ENCODE measurements at regions not wholly inside any gene's neighbourhood (a gene's known extent, or its start where the extent isn't known, plus 50 kb on each side); places are given as distances from the start of the nearest gene placed in this dataset.

DNA sequence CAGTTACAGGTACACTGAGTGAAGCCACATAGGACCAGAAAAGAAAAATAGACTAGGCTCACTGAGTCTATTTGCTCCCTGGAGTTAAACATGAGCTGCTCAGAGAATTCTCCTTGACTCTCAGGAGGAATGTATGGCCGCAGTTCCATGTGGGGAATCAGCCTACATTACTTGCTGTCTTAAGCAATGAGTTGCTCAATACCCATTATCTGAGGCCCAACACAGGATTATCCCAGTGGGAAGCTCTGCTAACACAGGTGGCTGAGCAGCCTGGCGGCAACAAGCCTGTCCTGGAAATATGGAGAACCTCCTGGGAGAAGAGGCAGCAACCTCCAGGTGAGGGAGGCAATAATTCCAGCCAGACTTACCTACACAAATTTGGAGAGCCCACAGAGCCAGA lies 177.5 kb upstream of the NREP start:
- H3K4ac ChIP-seq (ENCODE audit: low read depth, low read length): no peak overlapping the region
- H3K9ac ChIP-seq (ENCODE audit: low read depth, low read length): no peak overlapping the region
- H2BK120ac ChIP-seq (ENCODE audit: low read depth, low read length): no peak overlapping the region
- POLR2A ChIA-PET (ENCODE audit: unreplicated experiment): no interaction called here
- H4K8ac ChIP-seq (ENCODE audit: low read depth in 2 of 2, low read length in 2 of 2): no peak overlapping the region
- ATAC-seq (ENCODE audit: low read depth) (no peak), DNase-seq (no peak)
- WGBS, 2 experiments (ENCODE audit: extremely low coverage in 2 of 2, insufficient read length in 1 of 2): no CpG with 5 or more reads among the region's 2 CpGs
- no peak overlapping the region for H4K5ac ChIP-seq (ENCODE audit: low read depth, low read length)
- H4K91ac ChIP-seq (ENCODE audit: insufficient read depth, low read depth, low read length): no peak overlapping the region
- H3K27ac ChIP-seq (ENCODE audit: insufficient read depth, low read length): no peak overlapping the region
- no peaks in the 10 kb centered on the region for H3K9me3 ChIP-seq (ENCODE audit: control insufficient read depth, insufficient read depth, low read length)
- 0 out of 4 replicates have a peak, but pooled peaks cover 0 to 3% of the 10 kb centered on the region in 2 experiments for H3K79me1 ChIP-seq (ENCODE audit: low read depth in 1 of 2, low read length in 2 of 2)
- H3K23ac ChIP-seq (ENCODE audit: low read depth, low read length): no peak overlapping the region
- H3K4me1 ChIP-seq (ENCODE audit: control insufficient read depth, insufficient read depth, low read length): peaks cover 16% of the 10 kb centered on the region
- no peak overlapping the region for H2AFZ ChIP-seq (replicated peaks; ENCODE audit: low read length, poor library complexity)
- H3K9me1 ChIP-seq (ENCODE audit: insufficient read depth, low read length): peaks cover 7% of the 10 kb centered on the region
- no peak overlapping the region for H3K4me3 ChIP-seq (ENCODE audit: insufficient read depth, low read depth, low read length)
- H3K14ac ChIP-seq (replicated peaks; ENCODE audit: low read depth, low read length): no peak overlapping the region
- H3K4me2 ChIP-seq (ENCODE audit: low read depth, low read length): no peak overlapping the region
- no peak overlapping the region for H3K56ac ChIP-seq (ENCODE audit: extremely low read depth, insufficient read depth, low read length)
- no peak overlapping the region; the same call in 1 of the 2 replicates for H2AK5ac ChIP-seq (ENCODE audit: low read depth, low read length)
- dilution Hi-C loops (cut with HindIII; ENCODE audit: low sequenced_read_pairs, unreplicated experiment) (no loop called here), in situ Hi-C loops (cut with MboI; ENCODE audit: low sequenced_read_pairs) (no loop called here), intact Hi-C loops (cut with micrococcal nuclease) (no loop called here)
- CTCF ChIA-PET: no interaction called here
- no peak overlapping the region for H2AK9ac ChIP-seq (replicated peaks; ENCODE audit: low read depth, low read length, poor library complexity)
- TF ChIP-seq CEBPB (IDR thresholded peaks at IDR 0.05; ENCODE audit: low read depth, low read length) (peak; percentile 55), SMC3 (IDR thresholded peaks at IDR 0.05; ENCODE audit: low read depth, low read length) (no peak), RFX5 (IDR thresholded peaks at IDR 0.05; ENCODE audit: low read depth, low read length) (no peak), MXI1 (IDR thresholded peaks at IDR 0.05; ENCODE audit: borderline replicate concordance, low read depth, low read length) (no peak), CHD1 (IDR thresholded peaks at IDR 0.05; ENCODE audit: low read depth, low read length) (no peak), BHLHE40 (IDR thresholded peaks at IDR 0.05; ENCODE audit: low read depth, low read length) (no peak)
- TF ChIP-seq, protein P1, sequence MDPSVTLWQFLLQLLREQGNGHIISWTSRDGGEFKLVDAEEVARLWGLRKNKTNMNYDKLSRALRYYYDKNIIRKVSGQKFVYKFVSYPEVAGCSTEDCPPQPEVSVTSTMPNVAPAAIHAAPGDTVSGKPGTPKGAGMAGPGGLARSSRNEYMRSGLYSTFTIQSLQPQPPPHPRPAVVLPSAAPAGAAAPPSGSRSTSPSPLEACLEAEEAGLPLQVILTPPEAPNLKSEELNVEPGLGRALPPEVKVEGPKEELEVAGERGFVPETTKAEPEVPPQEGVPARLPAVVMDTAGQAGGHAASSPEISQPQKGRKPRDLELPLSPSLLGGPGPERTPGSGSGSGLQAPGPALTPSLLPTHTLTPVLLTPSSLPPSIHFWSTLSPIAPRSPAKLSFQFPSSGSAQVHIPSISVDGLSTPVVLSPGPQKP (IDR thresholded peaks at IDR 0.05; ENCODE audit: borderline replicate concordance, low read depth, low read length): no peak
- H2BK15ac ChIP-seq (ENCODE audit: low read depth, low read length): no peak overlapping the region
- no peaks in the 10 kb centered on the region for H3K27me3 ChIP-seq (ENCODE audit: control insufficient read depth, insufficient read depth, low read length)
- no TSS peak for BruUV-seq (replicated peaks)
- H3K18ac ChIP-seq (ENCODE audit: low read depth, low read length): no peak overlapping the region
- no peak overlapping the region for H2BK20ac ChIP-seq (ENCODE audit: low read depth, low read length)
- H4K20me1 ChIP-seq (ENCODE audit: insufficient read depth, low read length): no peaks in the 10 kb centered on the region
- no peaks in the 10 kb centered on the region for H3K36me3 ChIP-seq (ENCODE audit: control insufficient read depth, insufficient read depth, low read length)
- H2BK5ac ChIP-seq (ENCODE audit: low read depth, low read length, poor library complexity, severe bottlenecking): no peak overlapping the region
